IMR-90 (cell line): ENCODE measurements at regions not wholly inside any gene's neighbourhood (a gene's known extent, or its start where the extent isn't known, plus 50 kb on each side); places are given as distances from the start of the nearest gene placed in this dataset.

Experiments
- ATAC-seq: fragments of 200-7000 bp; cut with Tn5 transposase; 2 replicates; pipeline ENCODE4 v1.9.1; 2020; ENCODE audit warnings: low read depth, mild to moderate bottlenecking, moderate library complexity
- BruUV-seq: library from RNA; stranded (reverse); fragments of 400-500 nt; replicated peaks from 2 replicates; lab custom pipeline; 2021; lab: Mats Ljungman, UMichigan
- CTCF ChIA-PET: fragments of 300-600 bp; formaldehyde crosslinking; extraction: SDS; loops from one replicate; lab custom pipeline; 2021; ENCODE audit warnings: antibody characterized with exemption; lab: Yijun Ruan, JAX
- POLR2A ChIA-PET: fragments of 300-600 bp; sonication (Branson Sonifier 250); formaldehyde crosslinking; loops from one replicate; lab custom pipeline; 2022; ENCODE audit warnings: antibody characterized with exemption; ENCODE audit not compliant: unreplicated experiment; lab: Charles Lee
- DNase-seq: peaks from one replicate; pipeline ENCODE4 v3.0.0; 2013
- H2AFZ ChIP-seq: replicated peaks from 2 replicates; pipeline ENCODE3; 2013; ENCODE audit warnings: low read length, mild to moderate bottlenecking; ENCODE audit not compliant: poor library complexity
- H2AK5ac ChIP-seq: 2 replicates; pipeline ENCODE4 v1.6.1; 2013; ENCODE audit warnings: low read depth, low read length, inconsistent platforms
- H2AK9ac ChIP-seq: replicated peaks from 2 replicates; pipeline ENCODE3; 2013; ENCODE audit warnings: mild to moderate bottlenecking, low read depth, low read length, moderate library complexity; ENCODE audit not compliant: poor library complexity
- H2BK120ac ChIP-seq: 2 replicates; pipeline ENCODE4 v1.6.1; 2013; ENCODE audit warnings: low read depth, low read length, inconsistent platforms
- H2BK15ac ChIP-seq: 3 replicates; pipeline ENCODE4 v1.6.1; 2013; ENCODE audit warnings: low read depth, low read length, inconsistent platforms
- H2BK20ac ChIP-seq: 2 replicates; pipeline ENCODE4 v1.6.1; 2013; ENCODE audit warnings: low read depth, mild to moderate bottlenecking, inconsistent platforms, low read length, moderate library complexity
- H2BK5ac ChIP-seq: 2 replicates; pipeline ENCODE4 v1.6.1; 2013; ENCODE audit warnings: mild to moderate bottlenecking, low read depth, low read length, inconsistent platforms; ENCODE audit not compliant: poor library complexity, severe bottlenecking
- H3K14ac ChIP-seq: replicated peaks from 2 replicates; pipeline ENCODE4 v1.6.1; 2013; ENCODE audit warnings: low read depth, low read length, inconsistent platforms
- H3K18ac ChIP-seq: 2 replicates; pipeline ENCODE4 v1.6.1; 2013; ENCODE audit warnings: low read depth, low read length, control low read depth
- H3K23ac ChIP-seq: 2 replicates; pipeline ENCODE4 v1.6.1; 2013; ENCODE audit warnings: low read depth, low read length, inconsistent platforms
- H3K27ac ChIP-seq: 2 replicates; pipeline ENCODE4 v1.5.1; 2013; ENCODE audit warnings: mild to moderate bottlenecking, control low read depth, low read length; ENCODE audit not compliant: insufficient read depth
- H3K27me3 ChIP-seq: 2 replicates; pipeline ENCODE4 v1.6.1; 2013; ENCODE audit warnings: low read length; ENCODE audit not compliant: control insufficient read depth, insufficient read depth
- H3K36me3 ChIP-seq: 2 replicates; pipeline ENCODE4 v1.6.1; 2013; ENCODE audit warnings: low read length, mixed read lengths; ENCODE audit not compliant: control insufficient read depth, insufficient read depth
- H3K4ac ChIP-seq: 2 replicates; pipeline ENCODE4 v1.6.1; 2013; ENCODE audit warnings: low read depth, low read length, inconsistent platforms
- H3K4me1 ChIP-seq: 2 replicates; pipeline ENCODE4 v1.6.1; 2013; ENCODE audit warnings: low read length, mixed read lengths; ENCODE audit not compliant: control insufficient read depth, insufficient read depth
- H3K4me2 ChIP-seq: 2 replicates; pipeline ENCODE4 v1.6.1; 2013; ENCODE audit warnings: low read depth, mild to moderate bottlenecking, control low read depth, low read length, moderate library complexity
- H3K4me3 ChIP-seq: 2 replicates; pipeline ENCODE4 v1.5.1; 2013; ENCODE audit warnings: low read depth, mild to moderate bottlenecking, control low read depth, low read length, moderate library complexity; ENCODE audit not compliant: insufficient read depth
- H3K56ac ChIP-seq: 2 replicates; pipeline ENCODE4 v1.6.1; 2013; ENCODE audit warnings: low read length, inconsistent platforms; ENCODE audit not compliant: insufficient read depth; ENCODE audit errors: extremely low read depth
- H3K79me1 ChIP-seq, 2 experiments: 2 replicates each; pipeline ENCODE4 v1.6.1; 2013; ENCODE audit warnings: low read length in 2 of 2, inconsistent platforms in 1 of 2, low read depth in 1 of 2
- H3K9ac ChIP-seq: 2 replicates; pipeline ENCODE4 v1.6.1; 2013; ENCODE audit warnings: low read depth, low read length, control low read depth
- H3K9me1 ChIP-seq: 2 replicates; pipeline ENCODE4 v1.6.1; 2013; ENCODE audit warnings: low read length, inconsistent platforms; ENCODE audit not compliant: insufficient read depth
- H3K9me3 ChIP-seq: 2 replicates; pipeline ENCODE4 v1.6.1; 2013; ENCODE audit warnings: low read length; ENCODE audit not compliant: control insufficient read depth, insufficient read depth
- H4K20me1 ChIP-seq: 2 replicates; pipeline ENCODE4 v1.6.1; 2013; ENCODE audit warnings: low read length, inconsistent platforms; ENCODE audit not compliant: insufficient read depth
- H4K5ac ChIP-seq: 2 replicates; pipeline ENCODE4 v1.6.1; 2013; ENCODE audit warnings: mild to moderate bottlenecking, low read depth, low read length, control low read depth
- H4K8ac ChIP-seq, 2 experiments: 2 replicates each; pipeline ENCODE4 v1.6.1; 2013; ENCODE audit warnings: low read depth in 2 of 2, low read length in 2 of 2, control low read depth in 1 of 2, inconsistent platforms in 1 of 2
- H4K91ac ChIP-seq: 2 replicates; pipeline ENCODE4 v1.6.1; 2013; ENCODE audit warnings: low read depth, low read length, inconsistent platforms; ENCODE audit not compliant: insufficient read depth
- BHLHE40 ChIP-seq: fragments of 150-350 bp; IDR thresholded peaks from 2 replicates; pipeline ENCODE4 v1.6.1; 2016; ENCODE audit warnings: mild to moderate bottlenecking, low read depth, low read length
- CEBPB ChIP-seq: IDR thresholded peaks from 2 replicates; pipeline ENCODE4 v1.6.1; 2012; ENCODE audit warnings: low read depth, low read length, improper control_type of control experiment
- CHD1 ChIP-seq: IDR thresholded peaks from 2 replicates; pipeline ENCODE4 v1.6.1; 2012; ENCODE audit warnings: low read depth, low read length, improper control_type of control experiment
- CTCF ChIP-seq: conservative IDR thresholded peaks from 2 replicates; pipeline ENCODE4 v1.5.1; 2012; ENCODE audit warnings: mild to moderate bottlenecking, low read depth, low read length, improper control_type of control experiment
- ELK1 ChIP-seq: fragments of 150-350 bp; IDR thresholded peaks from 2 replicates; pipeline ENCODE4 v1.6.1; 2016; ENCODE audit warnings: low read depth, mild to moderate bottlenecking, low read length, moderate library complexity, borderline replicate concordance
- FOS ChIP-seq: fragments of 150-350 bp; IDR thresholded peaks from 2 replicates; pipeline ENCODE4 v1.6.1; 2016; ENCODE audit warnings: low read depth, low read length
- MAFK ChIP-seq: IDR thresholded peaks from 2 replicates; pipeline ENCODE4 v1.6.1; 2012; ENCODE audit warnings: low read depth, low read length, improper control_type of control experiment
- MAZ ChIP-seq: IDR thresholded peaks from 2 replicates; pipeline ENCODE4 v1.6.1; 2012; ENCODE audit warnings: low read depth, mild to moderate bottlenecking, low read length, improper control_type of control experiment, moderate library complexity, borderline replicate concordance
- MXI1 ChIP-seq: IDR thresholded peaks from 2 replicates; pipeline ENCODE4 v1.6.1; 2012; ENCODE audit warnings: low read depth, mild to moderate bottlenecking, low read length, moderate library complexity, borderline replicate concordance
- NFE2L2 ChIP-seq: fragments of 150-350 bp; IDR thresholded peaks from 2 replicates; pipeline ENCODE4 v1.6.1; 2016; ENCODE audit warnings: low read depth, mild to moderate bottlenecking, low read length
- POLR2A ChIP-seq: IDR thresholded peaks from 2 replicates; pipeline ENCODE4 v1.6.1; 2012; ENCODE audit warnings: mild to moderate bottlenecking, low read depth, low read length
- RAD21 ChIP-seq: IDR thresholded peaks from 2 replicates; pipeline ENCODE4 v1.6.1; 2012; ENCODE audit warnings: low read length, improper control_type of control experiment
- RCOR1 ChIP-seq: IDR thresholded peaks from 2 replicates; pipeline ENCODE4 v1.6.1; 2012; ENCODE audit warnings: mild to moderate bottlenecking, low read length, improper control_type of control experiment; ENCODE audit not compliant: insufficient replicate concordance
- RFX5 ChIP-seq: IDR thresholded peaks from 2 replicates; pipeline ENCODE4 v1.8.0; 2012; ENCODE audit warnings: low read depth, mild to moderate bottlenecking, low read length, moderate library complexity
- SMC3 ChIP-seq: fragments of 150-350 bp; IDR thresholded peaks from 2 replicates; pipeline ENCODE4 v1.6.1; 2016; ENCODE audit warnings: low read depth, mild to moderate bottlenecking, antibody characterized with exemption, low read length, moderate library complexity
- USF2 ChIP-seq: fragments of 150-350 bp; IDR thresholded peaks from 2 replicates; pipeline ENCODE4 v1.6.1; 2017; ENCODE audit warnings: mild to moderate bottlenecking, antibody characterized with exemption, low read length, low read depth
- WGBS, 2 experiments: methylation state at CpG; one replicate each; pipeline versions ENCODE4 v1.1.5 to v1.1.7; 2013; ENCODE audit warnings: missing lambda C conversion rate in 2 of 2; ENCODE audit not compliant: insufficient read length in 1 of 2; ENCODE audit errors: extremely low coverage in 2 of 2; 5-methylcytosine and 5-hydroxymethylcytosine counted together
- dilution Hi-C: fragments of 300-500 bp; cut with HindIII; formaldehyde crosslinking; loops from one replicate; pipeline ENCODE4 v1.14.3; 2018; ENCODE audit warnings: low sequenced_read_pairs; ENCODE audit not compliant: unreplicated experiment
- in situ Hi-C: fragments of 300-500 bp; cut with MboI; formaldehyde crosslinking; loops from 3 replicates; pipeline ENCODE4 v1.14.3; 2019; ENCODE audit warnings: low sequenced_read_pairs, inconsistent platforms, mixed read lengths
- intact Hi-C: fragments of 100-400 bp; cut with micrococcal nuclease; formaldehyde crosslinking; loops from 2 replicates; pipeline ENCODE4 v1.10.0; 2022

GRCh38 chr12:125919856-125920470 lies 854.7 kb downstream of the AACS start:
- Histone ChIP-seq H2BK5ac (no peak overlapping the region), H3K14ac (no peak overlapping the region), H4K8ac (no peak overlapping the region), H3K4me1 (no peaks in the 10 kb centered on the region), H2AK5ac (no peak overlapping the region), H2AFZ (no peak overlapping the region), H3K79me1 (no peaks in the 10 kb centered on the region), H4K91ac (no peak overlapping the region), H3K27me3 (no peaks in the 10 kb centered on the region), H3K4ac (no peak overlapping the region), H3K4me3 (no peak overlapping the region), H3K36me3 (no peaks in the 10 kb centered on the region), H2BK20ac (no peak overlapping the region), H4K20me1 (no peaks in the 10 kb centered on the region), H3K56ac (no peak overlapping the region), H3K4me2 (no peak overlapping the region), H3K9me1 (no peaks in the 10 kb centered on the region), H3K23ac (no peak overlapping the region), H3K27ac (no peak overlapping the region), H3K18ac (no peak overlapping the region), H2BK15ac (no peak overlapping the region), H4K5ac (no peak overlapping the region), H2AK9ac (no peak overlapping the region), H3K9ac (no peak overlapping the region), H3K9me3 (peaks cover 25% of the 10 kb centered on the region), H2BK120ac (no peak overlapping the region)
- 35% methylated on average over 5 of the region's 12 CpGs; no CpG with 5 or more reads in 1 of the 2 experiments for WGBS, 2 experiments
- intact Hi-C loops (no loop called here), dilution Hi-C loops (no loop called here), in situ Hi-C loops (no loop called here)
- ATAC-seq (no peak), DNase-seq (no peak)
- no peak for TF ChIP-seq MAFK
- TF ChIP-seq ELK1: no peak
- TF ChIP-seq USF2: no peak
- TF ChIP-seq POLR2A: no peak
- no peak for TF ChIP-seq CHD1
- no peak for TF ChIP-seq SMC3
- TF ChIP-seq BHLHE40: no peak
- TF ChIP-seq RFX5: no peak
- no peak for TF ChIP-seq CEBPB
- TF ChIP-seq MAZ: no peak
- no peak for TF ChIP-seq CTCF
- TF ChIP-seq RCOR1: no peak
- TF ChIP-seq MXI1: no peak
- TF ChIP-seq RAD21: no peak
- no peak for TF ChIP-seq NFE2L2
- no peak for TF ChIP-seq FOS
- POLR2A ChIA-PET: no interaction called here
- CTCF ChIA-PET: no interaction called here
- no TSS peak for BruUV-seq
